ENCODE measurements at regions not wholly inside any gene's neighbourhood (a gene's known extent, or its start where the extent isn't known, plus 50 kb on each side); places are given as distances from the start of the nearest gene placed in this dataset.

DNA sequence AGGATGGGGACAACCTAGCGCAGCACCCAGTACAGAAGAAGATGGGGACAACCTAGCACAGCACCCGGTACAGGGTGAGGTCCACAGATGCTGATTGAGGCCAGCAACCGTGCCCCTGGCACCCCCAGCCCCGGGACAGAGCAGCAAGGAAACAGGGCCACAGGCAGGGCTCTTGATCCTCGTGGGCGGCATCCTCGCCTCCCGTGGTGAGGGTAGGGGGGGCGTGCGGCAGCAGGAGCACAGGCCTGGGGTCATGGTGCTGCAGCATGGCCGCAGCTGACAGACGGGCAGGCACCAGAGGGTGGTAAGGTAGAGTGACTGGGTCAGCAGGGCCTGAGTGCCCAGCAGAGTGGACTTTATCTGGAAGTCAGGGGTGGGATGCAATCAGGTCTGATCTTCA is 89.5 kb downstream of the HMX1 start:
- no peak for TF ChIP-seq POLR2AphosphoS5 (IDR thresholded peaks at IDR 0.05; ENCODE audit: low read depth, low read length)
- no peak for TF ChIP-seq TAF1 (IDR thresholded peaks at IDR 0.05; ENCODE audit: borderline replicate concordance, insufficient read depth, low read length)

Data from PFSK-1 (cell line).